Esophagus squamous epithelium (tissue), 5 donors: ENCODE measurements at regions not wholly inside any gene's neighbourhood (a gene's known extent, or its start where the extent isn't known, plus 50 kb on each side); places are given as distances from the start of the nearest gene placed in this dataset.

Experiments used
- DNase-seq: peaks from one replicate; lab custom pipeline; 2025; lab: John Stamatoyannopoulos, UW
- H3K27ac ChIP-seq, 4 donors: fragments of 200-600 bp; sonication (generic); one replicate each; pipeline ENCODE4 v1.5.1; 2016 to 2019; ENCODE audit warnings: mild to moderate bottlenecking in 1 of 4
- H3K27me3 ChIP-seq, 4 donors: fragments of 200-600 bp; sonication (generic); 1 replicate in 3 of 4; 2 replicates in 1 of 4; pipeline versions ENCODE4 v1.5.1 to v1.6.0; 2017 to 2021; ENCODE audit warnings: antibody characterized with exemption in 1 of 4
- H3K36me3 ChIP-seq, 3 donors: fragments of 200-600 bp; sonication (generic); one replicate each; pipeline ENCODE4 v1.5.1; 2016 to 2019
- H3K4me1 ChIP-seq, 3 donors: fragments of 200-600 bp; sonication (generic); one replicate each; pipeline ENCODE4 v1.5.1; 2017 to 2019
- H3K4me3 ChIP-seq, 4 donors: fragments of 200-600 bp; sonication (generic); 1 replicate in 3 of 4; 2 replicates in 1 of 4; pipeline ENCODE4 v1.5.1; 2016 to 2019; ENCODE audit warnings: mild to moderate bottlenecking in 2 of 4, moderate library complexity in 1 of 4
- H3K9me3 ChIP-seq, 3 donors: fragments of 200-600 bp; sonication (generic); one replicate each; pipeline ENCODE4 v1.5.1; 2016 to 2019
- POLR2A ChIP-seq, 4 donors: fragments of 450-650 bp; IDR thresholded peaks; one replicate each; pipeline ENCODE4 v1.6.1; 2017; ENCODE audit warnings: antibody characterized with exemption in 4 of 4, mild to moderate bottlenecking in 4 of 4, moderate library complexity in 3 of 4
- WGBS, 2 donors: methylation state at CpG; one replicate each; pipeline ENCODE4 v1.1.5; 2018; 5-methylcytosine and 5-hydroxymethylcytosine counted together
- intact Hi-C: fragments of 100-400 bp; cut with DNase I; formaldehyde crosslinking; loops from one replicate; pipeline ENCODE4 v1.15.0; 2022
- TF ChIP-seq, protein P1 (sequence below), 6 experiments: fragments of 450-650 bp in 4 of 6; fragments of 200-600 bp in 2 of 6; sonication (generic) in 2 of 6; IDR thresholded peaks; one replicate each; pipeline ENCODE4 v1.5.1; 2016 to 2019; ENCODE audit warnings: antibody characterized with exemption in 6 of 6, mild to moderate bottlenecking in 4 of 6, moderate library complexity in 4 of 6
- donor health status: DM: yes; HTN: yes; CAD: no.

DNA sequence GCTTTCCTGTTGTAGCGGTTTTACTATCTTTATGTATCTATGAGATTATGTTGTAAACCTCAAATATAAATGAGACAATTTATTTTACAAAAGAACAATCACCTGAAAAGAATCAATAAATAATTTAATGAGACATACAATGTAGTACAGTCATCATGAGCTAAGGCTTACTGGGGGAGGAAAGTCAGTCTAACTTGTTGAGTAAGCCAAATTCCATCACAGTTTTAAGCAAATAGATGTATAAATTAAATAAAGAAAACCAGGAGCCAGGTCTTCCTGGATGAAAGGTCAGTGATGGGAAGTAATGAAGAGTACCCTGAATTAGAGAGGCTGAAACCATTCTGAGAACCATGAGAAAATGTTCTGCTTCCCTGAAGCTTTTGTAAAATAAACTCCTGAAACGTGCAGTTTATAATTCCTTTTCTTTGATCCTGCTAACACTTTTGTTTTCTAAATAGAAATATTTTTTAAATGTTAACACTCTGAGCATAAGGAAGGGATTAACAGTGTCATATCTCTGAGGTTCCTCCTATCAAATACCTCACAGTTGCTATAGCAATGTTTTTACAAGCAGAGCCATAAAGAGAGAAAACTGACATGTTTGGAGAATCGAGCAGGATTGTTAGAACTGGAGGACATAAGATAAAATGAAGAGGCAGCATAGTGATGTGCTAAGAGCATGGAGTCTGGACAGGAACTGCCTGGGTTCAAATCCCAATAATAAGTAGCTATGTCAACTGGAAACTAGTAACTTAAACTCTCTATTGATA is 444.9 kb upstream of the FOXG1 start:
- intact Hi-C loops, result no loop called here
- H3K27ac ChIP-seq, result no peak overlapping the region
- no peaks in the 10 kb centered on the region for H3K27me3 ChIP-seq
- H3K9me3 ChIP-seq, result no peaks in the 10 kb centered on the region
- H3K36me3 ChIP-seq, result no peaks in the 10 kb centered on the region
- 23 to 26% methylated on average over 3 of the region's 3 CpGs for WGBS, 2 donors
- no peak for DNase-seq
- H3K4me3 ChIP-seq, result no peak overlapping the region
- no peaks in the 10 kb centered on the region for H3K4me1 ChIP-seq
- no peak for TF ChIP-seq POLR2A (IDR thresholded peaks at IDR 0.05)
- TF ChIP-seq, protein P1, sequence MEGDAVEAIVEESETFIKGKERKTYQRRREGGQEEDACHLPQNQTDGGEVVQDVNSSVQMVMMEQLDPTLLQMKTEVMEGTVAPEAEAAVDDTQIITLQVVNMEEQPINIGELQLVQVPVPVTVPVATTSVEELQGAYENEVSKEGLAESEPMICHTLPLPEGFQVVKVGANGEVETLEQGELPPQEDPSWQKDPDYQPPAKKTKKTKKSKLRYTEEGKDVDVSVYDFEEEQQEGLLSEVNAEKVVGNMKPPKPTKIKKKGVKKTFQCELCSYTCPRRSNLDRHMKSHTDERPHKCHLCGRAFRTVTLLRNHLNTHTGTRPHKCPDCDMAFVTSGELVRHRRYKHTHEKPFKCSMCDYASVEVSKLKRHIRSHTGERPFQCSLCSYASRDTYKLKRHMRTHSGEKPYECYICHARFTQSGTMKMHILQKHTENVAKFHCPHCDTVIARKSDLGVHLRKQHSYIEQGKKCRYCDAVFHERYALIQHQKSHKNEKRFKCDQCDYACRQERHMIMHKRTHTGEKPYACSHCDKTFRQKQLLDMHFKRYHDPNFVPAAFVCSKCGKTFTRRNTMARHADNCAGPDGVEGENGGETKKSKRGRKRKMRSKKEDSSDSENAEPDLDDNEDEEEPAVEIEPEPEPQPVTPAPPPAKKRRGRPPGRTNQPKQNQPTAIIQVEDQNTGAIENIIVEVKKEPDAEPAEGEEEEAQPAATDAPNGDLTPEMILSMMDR (IDR thresholded peaks at IDR 0.05), result no peak

- DNase-seq, result no peak
- Histone ChIP-seq H3K27ac (no peak overlapping the region), H3K4me1 (no peaks in the 10 kb centered on the region), H3K36me3 (no peaks in the 10 kb centered on the region), H3K4me3 (no peak overlapping the region), H3K9me3 (no peaks in the 10 kb centered on the region), H3K27me3 (no peaks in the 10 kb centered on the region)
- TF ChIP-seq POLR2A (IDR thresholded peaks at IDR 0.05), result no peak
- TF ChIP-seq, protein P1 (IDR thresholded peaks at IDR 0.05), result no peak
- intact Hi-C loops, result no loop called here
- 66 to 70% methylated on average over 4 of the region's 4 CpGs for WGBS, 2 donors
Observed at GRCh38 chr14:28323366-28323765, 443.2 kb upstream of the FOXG1 start.

DNA sequence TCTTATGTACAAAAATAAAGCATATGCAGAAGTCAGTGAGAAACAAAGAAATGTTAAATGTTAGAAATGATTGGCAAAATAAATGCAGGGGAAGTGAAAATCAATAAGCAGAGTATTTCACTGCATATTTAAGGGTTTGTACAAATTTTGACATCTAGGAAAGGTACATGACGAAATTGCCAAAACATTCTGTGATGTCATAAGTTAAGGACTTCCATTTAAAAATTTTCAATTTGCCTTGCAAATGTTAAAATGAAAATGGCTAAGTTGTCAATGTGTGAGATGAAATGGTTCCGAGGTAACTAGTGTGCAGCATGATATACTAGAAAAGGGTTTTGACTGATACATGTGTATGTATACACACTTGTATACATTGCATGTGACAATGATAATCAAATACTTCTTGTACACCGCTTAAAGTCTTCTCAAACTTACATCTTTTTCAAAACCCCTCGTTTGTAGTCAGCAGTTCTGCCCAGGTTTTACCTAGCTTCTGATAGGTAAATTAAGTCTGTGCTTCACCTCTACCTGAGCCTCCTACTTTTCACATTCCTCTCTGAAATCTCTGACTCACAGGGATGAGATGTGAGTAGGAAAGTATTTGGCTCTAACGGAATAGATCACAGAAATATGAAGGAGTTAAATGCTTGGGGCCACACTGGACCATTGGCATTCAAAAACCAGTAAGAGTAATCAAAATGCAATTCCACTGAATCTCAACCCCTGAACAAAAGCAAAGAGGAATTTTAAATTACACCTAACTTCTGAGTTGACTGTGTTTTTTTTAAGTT is 442.4 kb upstream of the FOXG1 start:
- H3K27me3 ChIP-seq, result no peaks in the 10 kb centered on the region
- H3K36me3 ChIP-seq, result no peaks in the 10 kb centered on the region
- H3K27ac ChIP-seq, result no peak overlapping the region
- H3K4me1 ChIP-seq, result no peaks in the 10 kb centered on the region
- DNase-seq, result no peak
- no peak overlapping the region for H3K4me3 ChIP-seq
- no peaks in the 10 kb centered on the region for H3K9me3 ChIP-seq
- TF ChIP-seq, protein P1 (IDR thresholded peaks at IDR 0.05), result no peak
- TF ChIP-seq POLR2A (IDR thresholded peaks at IDR 0.05), result no peak
- intact Hi-C loops, result no loop called here
- 76 to 79% methylated on average over 5 of the region's 5 CpGs for WGBS, 2 donors

DNA sequence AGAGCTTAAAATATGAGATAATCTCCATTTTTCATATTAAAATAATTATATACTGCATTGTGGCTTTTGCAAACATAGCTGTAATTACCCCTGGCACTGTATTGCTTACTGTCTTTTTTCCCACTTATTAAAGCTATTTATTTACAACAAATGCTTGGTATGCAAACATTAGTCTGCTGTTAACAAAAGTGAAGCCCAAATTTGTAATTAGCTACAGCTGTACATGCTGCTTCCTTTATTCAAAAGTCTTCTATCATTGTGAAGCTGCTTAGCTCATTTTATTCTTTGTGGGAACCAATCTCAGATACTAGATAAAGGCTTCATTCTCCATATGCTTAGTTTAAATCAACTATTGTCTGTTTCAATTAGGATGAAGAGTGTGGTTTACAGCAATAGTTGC is 425.8 kb upstream of the FOXG1 start:
- H3K9me3 ChIP-seq, result no peaks in the 10 kb centered on the region
- H3K27ac ChIP-seq, result no peak overlapping the region
- intact Hi-C loops, result no loop called here
- H3K4me3 ChIP-seq, result no peak overlapping the region
- no peak for DNase-seq
- H3K27me3 ChIP-seq, result no peaks in the 10 kb centered on the region
- H3K4me1 ChIP-seq, result no peaks in the 10 kb centered on the region
- no peaks in the 10 kb centered on the region for H3K36me3 ChIP-seq
- TF ChIP-seq, protein P1 (IDR thresholded peaks at IDR 0.05), result no peak

DNA sequence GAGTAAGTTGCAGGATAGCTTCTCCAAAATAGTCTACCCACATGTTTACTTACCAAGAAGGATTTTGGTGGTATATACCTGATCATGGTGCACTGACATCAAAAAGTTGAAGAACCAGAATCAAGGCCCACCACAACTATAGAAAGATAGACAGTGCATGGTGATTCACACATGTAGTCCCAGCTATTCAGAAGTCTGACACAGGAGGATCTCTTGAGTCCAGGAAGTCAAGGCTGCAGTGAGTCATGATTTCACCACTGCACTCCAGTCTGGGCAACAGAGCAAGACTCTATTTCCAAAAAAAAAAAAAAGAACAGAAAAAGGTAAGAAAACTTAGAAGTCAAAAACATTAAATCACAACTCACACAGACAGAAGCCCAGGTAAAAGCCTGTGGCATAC is 422.2 kb upstream of the FOXG1 start:
- Histone ChIP-seq H3K4me3 (no peak overlapping the region), H3K9me3 (no peaks in the 10 kb centered on the region), H3K27ac (no peak overlapping the region), H3K4me1 (no peaks in the 10 kb centered on the region), H3K27me3 (no peaks in the 10 kb centered on the region), H3K36me3 (no peaks in the 10 kb centered on the region)
- no peak for DNase-seq
- TF ChIP-seq POLR2A (IDR thresholded peaks at IDR 0.05), result no peak
- TF ChIP-seq, protein P1 (IDR thresholded peaks at IDR 0.05), result no peak
- intact Hi-C loops, result no loop called here
